ENCODE measurements at regions not wholly inside any gene's neighbourhood (a gene's known extent, or its start where the extent isn't known, plus 50 kb on each side); places are given as distances from the start of the nearest gene placed in this dataset.

DNA sequence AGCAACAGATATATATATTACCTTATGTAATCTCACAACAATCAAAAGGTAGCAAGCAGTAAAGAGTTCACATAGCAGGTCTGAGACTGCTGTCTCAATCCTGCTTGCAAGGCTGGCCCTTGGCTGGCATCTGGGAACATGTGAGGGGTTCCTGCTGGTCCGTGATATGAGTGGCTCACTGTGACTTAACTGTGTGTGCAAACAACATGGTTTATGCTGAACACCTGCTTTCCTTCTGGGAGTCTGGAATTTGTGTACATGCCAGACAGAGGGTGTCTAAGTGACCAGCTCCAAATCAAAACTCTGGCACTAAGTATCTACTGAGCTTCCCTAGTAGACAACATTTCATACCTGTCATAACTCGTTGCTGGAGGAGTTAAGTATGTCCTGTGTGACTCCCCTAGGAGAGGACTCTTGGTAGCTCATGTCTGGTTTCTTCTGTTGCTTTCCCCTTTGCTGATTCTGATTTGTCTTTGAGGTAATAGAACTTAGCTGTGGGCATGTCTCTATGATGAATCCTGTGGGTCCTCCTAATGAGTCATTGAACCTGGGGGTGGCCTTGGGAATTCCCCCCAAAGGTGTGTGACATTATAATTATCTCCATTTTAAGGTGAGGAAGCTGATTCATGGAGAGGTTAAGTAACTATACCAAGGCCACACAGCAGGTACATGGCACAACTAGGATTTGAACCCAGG, 131.6 kb upstream of the NEDD9 start:
- no peak for DNase-seq (ENCODE audit: low spot score)
- Mint-ChIP-seq H3K27me3 (ENCODE audit: low read depth) (no peaks in the 10 kb centered on the region), H3K4me3 (ENCODE audit: unreplicated experiment) (no peak overlapping the region), H3K4me1 (ENCODE audit: low read depth) (peaks cover 36% of the 10 kb centered on the region), H3K9me3 (ENCODE audit: low read depth) (peaks cover 6% of the 10 kb centered on the region), H3K27ac (ENCODE audit: unreplicated experiment) (no peak overlapping the region), H3K36me3 (ENCODE audit: low read depth) (peaks cover 4% of the 10 kb centered on the region)
- TF ChIP-seq, protein P1, sequence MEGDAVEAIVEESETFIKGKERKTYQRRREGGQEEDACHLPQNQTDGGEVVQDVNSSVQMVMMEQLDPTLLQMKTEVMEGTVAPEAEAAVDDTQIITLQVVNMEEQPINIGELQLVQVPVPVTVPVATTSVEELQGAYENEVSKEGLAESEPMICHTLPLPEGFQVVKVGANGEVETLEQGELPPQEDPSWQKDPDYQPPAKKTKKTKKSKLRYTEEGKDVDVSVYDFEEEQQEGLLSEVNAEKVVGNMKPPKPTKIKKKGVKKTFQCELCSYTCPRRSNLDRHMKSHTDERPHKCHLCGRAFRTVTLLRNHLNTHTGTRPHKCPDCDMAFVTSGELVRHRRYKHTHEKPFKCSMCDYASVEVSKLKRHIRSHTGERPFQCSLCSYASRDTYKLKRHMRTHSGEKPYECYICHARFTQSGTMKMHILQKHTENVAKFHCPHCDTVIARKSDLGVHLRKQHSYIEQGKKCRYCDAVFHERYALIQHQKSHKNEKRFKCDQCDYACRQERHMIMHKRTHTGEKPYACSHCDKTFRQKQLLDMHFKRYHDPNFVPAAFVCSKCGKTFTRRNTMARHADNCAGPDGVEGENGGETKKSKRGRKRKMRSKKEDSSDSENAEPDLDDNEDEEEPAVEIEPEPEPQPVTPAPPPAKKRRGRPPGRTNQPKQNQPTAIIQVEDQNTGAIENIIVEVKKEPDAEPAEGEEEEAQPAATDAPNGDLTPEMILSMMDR (IDR thresholded peaks at IDR 0.05), result no peak

GRCh38 chr6:11362564-11362963, 130.1 kb upstream of the NEDD9 start:
- Mint-ChIP-seq H3K9me3 (ENCODE audit: low read depth) (peaks cover 6% of the 10 kb centered on the region), H3K4me1 (ENCODE audit: low read depth) (peaks cover 37% of the 10 kb centered on the region), H3K27me3 (ENCODE audit: low read depth) (no peaks in the 10 kb centered on the region), H3K4me3 (ENCODE audit: unreplicated experiment) (no peak overlapping the region), H3K36me3 (ENCODE audit: low read depth) (peaks cover 4% of the 10 kb centered on the region), H3K27ac (ENCODE audit: unreplicated experiment) (no peak overlapping the region)
- no peak for DNase-seq (ENCODE audit: low spot score)
- TF ChIP-seq, protein P1 (IDR thresholded peaks at IDR 0.05), result no peak

GRCh38 chr6:11358904-11359830, 126.7 kb upstream of the NEDD9 start:
- Mint-ChIP-seq H3K4me1 (ENCODE audit: low read depth) (peaks cover 38% of the 10 kb centered on the region), H3K9me3 (ENCODE audit: low read depth) (peaks cover 6% of the 10 kb centered on the region), H3K36me3 (ENCODE audit: low read depth) (peaks cover 4% of the 10 kb centered on the region), H3K4me3 (ENCODE audit: unreplicated experiment) (no peak overlapping the region), H3K27ac (ENCODE audit: unreplicated experiment) (no peak overlapping the region), H3K27me3 (ENCODE audit: low read depth) (no peaks in the 10 kb centered on the region)
- TF ChIP-seq, protein P1 (IDR thresholded peaks at IDR 0.05), result no peak
- no peak for DNase-seq (ENCODE audit: low spot score)

DNA sequence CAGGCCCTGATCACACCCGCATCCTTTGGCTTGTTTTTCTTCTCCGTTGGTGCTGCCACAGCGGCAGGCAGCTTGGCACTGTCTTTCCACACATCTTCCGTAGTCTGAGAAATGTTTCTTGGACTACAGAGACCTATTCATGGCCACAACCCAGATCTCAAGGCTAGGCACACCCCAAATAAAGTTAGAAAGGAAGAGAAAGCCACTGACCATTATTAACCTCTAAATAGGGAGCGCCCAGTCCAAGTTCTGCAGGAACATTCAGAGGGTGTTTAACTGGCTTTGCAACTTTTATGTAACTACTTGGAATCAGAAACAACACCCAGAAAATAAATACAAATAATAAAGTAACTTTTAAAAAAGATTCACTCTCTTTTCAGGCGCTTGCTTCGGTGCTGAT, 124.8 kb upstream of the NEDD9 start:
- H3K27ac Mint-ChIP-seq (ENCODE audit: unreplicated experiment), result no peak overlapping the region

More for the DNA sequence above, 124.8 kb upstream of the NEDD9 start:
- H3K36me3 Mint-ChIP-seq (ENCODE audit: low read depth), result peaks cover 4% of the 10 kb centered on the region
- no peaks in the 10 kb centered on the region for H3K27me3 Mint-ChIP-seq (ENCODE audit: low read depth)
- DNase-seq (ENCODE audit: low spot score), result no peak
- TF ChIP-seq, protein P1 (IDR thresholded peaks at IDR 0.05), result no peak
- H3K4me1 Mint-ChIP-seq (ENCODE audit: low read depth), result peaks cover 47% of the 10 kb centered on the region
- H3K4me3 Mint-ChIP-seq (ENCODE audit: unreplicated experiment), result no peak overlapping the region
- H3K9me3 Mint-ChIP-seq (ENCODE audit: low read depth), result peaks cover 6% of the 10 kb centered on the region

Measured in chondrocyte (in vitro differentiated cells).